SH-SY5Y (cell line): ENCODE measurements at regions not wholly inside any gene's neighbourhood (a gene's known extent, or its start where the extent isn't known, plus 50 kb on each side); places are given as distances from the start of the nearest gene placed in this dataset.

Source experiments
- GATA2 ChIP-seq: IDR thresholded peaks from 2 replicates; pipeline ENCODE4 v1.6.1; 2011; ENCODE audit warnings: mild to moderate bottlenecking, low read depth, low read length
- GATA3 ChIP-seq: IDR thresholded peaks from 2 replicates; pipeline ENCODE4 v1.6.1; 2011; ENCODE audit warnings: low read depth, mild to moderate bottlenecking, low read length, moderate library complexity

- TF ChIP-seq GATA3 (no peak), GATA2 (no peak)
Observed at GRCh38 chr18:34117319-34117718, 107.4 kb downstream of the NOL4 start.
